ENCODE measurements at regions not wholly inside any gene's neighbourhood (a gene's known extent, or its start where the extent isn't known, plus 50 kb on each side); places are given as distances from the start of the nearest gene placed in this dataset.
"Not testable (repeated sequence)": the region's sequence is repeated elsewhere in the genome, so short reads cannot be mapped to it uniquely, and the experiment has no call there.

GRCh38 chr3:29176501-29176900 lies 104.4 kb upstream of the RBMS3 start:
- Histone ChIP-seq H3K9me3 (ENCODE audit: control insufficient read depth in 2 of 2, low read length in 2 of 2) (no peaks in the 10 kb centered on the region), H3K27ac (ENCODE audit: low read depth in 2 of 2, low read length in 2 of 2) (no peak overlapping the region)

GRCh38 chr3:29178809-29179793 lies 101.8 kb upstream of the RBMS3 start:
- Histone ChIP-seq H3K9me3 (ENCODE audit: control insufficient read depth in 2 of 2, low read length in 2 of 2) (no peaks in the 10 kb centered on the region), H3K4me3 (ENCODE audit: low read length in 2 of 2) (no peak overlapping the region), H3K4me1 (ENCODE audit: control insufficient read depth in 2 of 2, insufficient read depth in 2 of 2, low read length in 2 of 2) (no peaks in the 10 kb centered on the region), H3K36me3 (ENCODE audit: control insufficient read depth in 2 of 2, insufficient read depth in 2 of 2, low read length in 2 of 2) (no peaks in the 10 kb centered on the region), H3K9ac (ENCODE audit: low read depth in 1 of 2, low read length in 2 of 2) (no peak overlapping the region), H3K27me3 (ENCODE audit: control insufficient read depth in 2 of 2, insufficient read depth in 2 of 2, low read length in 2 of 2) (no peaks in the 10 kb centered on the region), H3K27ac (ENCODE audit: low read depth in 2 of 2, low read length in 2 of 2) (no peak overlapping the region)

More at GRCh38 chr3:29176501-29176900, 104.4 kb upstream of the RBMS3 start:
- no peak overlapping the region for H3K4me3 ChIP-seq (ENCODE audit: low read length in 2 of 2)
- H3K27me3 ChIP-seq (ENCODE audit: control insufficient read depth in 2 of 2, insufficient read depth in 2 of 2, low read length in 2 of 2): no peaks in the 10 kb centered on the region
- no peaks in the 10 kb centered on the region for H3K4me1 ChIP-seq (ENCODE audit: control insufficient read depth in 2 of 2, insufficient read depth in 2 of 2, low read length in 2 of 2)
- H3K9ac ChIP-seq (ENCODE audit: low read depth in 1 of 2, low read length in 2 of 2): no peak overlapping the region
- H3K36me3 ChIP-seq (ENCODE audit: control insufficient read depth in 2 of 2, insufficient read depth in 2 of 2, low read length in 2 of 2): no peaks in the 10 kb centered on the region

GRCh38 chr3:29181149-29181780 lies 99.6 kb upstream of the RBMS3 start:
- H3K4me3 ChIP-seq (ENCODE audit: low read length in 2 of 2): no peak overlapping the region
- H3K9me3 ChIP-seq (ENCODE audit: control insufficient read depth in 2 of 2, low read length in 2 of 2): no peaks in the 10 kb centered on the region
- no peaks in the 10 kb centered on the region for H3K4me1 ChIP-seq (ENCODE audit: control insufficient read depth in 2 of 2, insufficient read depth in 2 of 2, low read length in 2 of 2)
- H3K27ac ChIP-seq (ENCODE audit: low read depth in 2 of 2, low read length in 2 of 2): no peak overlapping the region
- no peaks in the 10 kb centered on the region for H3K27me3 ChIP-seq (ENCODE audit: control insufficient read depth in 2 of 2, insufficient read depth in 2 of 2, low read length in 2 of 2)
- H3K36me3 ChIP-seq (ENCODE audit: control insufficient read depth in 2 of 2, insufficient read depth in 2 of 2, low read length in 2 of 2): no peaks in the 10 kb centered on the region
- no peak overlapping the region for H3K9ac ChIP-seq (ENCODE audit: low read depth in 1 of 2, low read length in 2 of 2)

- Histone ChIP-seq H3K9me3 (ENCODE audit: control insufficient read depth in 2 of 2, low read length in 2 of 2) (no peaks in the 10 kb centered on the region), H3K36me3 (ENCODE audit: control insufficient read depth in 2 of 2, insufficient read depth in 2 of 2, low read length in 2 of 2) (no peaks in the 10 kb centered on the region), H3K9ac (ENCODE audit: low read depth in 1 of 2, low read length in 2 of 2) (no peak overlapping the region), H3K27ac (ENCODE audit: low read depth in 2 of 2, low read length in 2 of 2) (no peak overlapping the region), H3K27me3 (ENCODE audit: control insufficient read depth in 2 of 2, insufficient read depth in 2 of 2, low read length in 2 of 2) (no peaks in the 10 kb centered on the region), H3K4me3 (ENCODE audit: low read length in 2 of 2) (no peak overlapping the region), H3K4me1 (ENCODE audit: control insufficient read depth in 2 of 2, insufficient read depth in 2 of 2, low read length in 2 of 2) (no peaks in the 10 kb centered on the region)
These were observed 99.0 kb upstream of the RBMS3 start for GRCh38 chr3:29181872-29182271.

- not testable (repeated sequence) for H3K4me1 ChIP-seq (ENCODE audit: control insufficient read depth in 2 of 2, insufficient read depth in 2 of 2, low read length in 2 of 2); H3K9me3 ChIP-seq (ENCODE audit: control insufficient read depth in 2 of 2, low read length in 2 of 2); H3K27ac ChIP-seq (ENCODE audit: low read depth in 2 of 2, low read length in 2 of 2); H3K4me3 ChIP-seq (ENCODE audit: low read length in 2 of 2); H3K9ac ChIP-seq (ENCODE audit: low read depth in 1 of 2, low read length in 2 of 2); H3K27me3 ChIP-seq (ENCODE audit: control insufficient read depth in 2 of 2, insufficient read depth in 2 of 2, low read length in 2 of 2); H3K36me3 ChIP-seq (ENCODE audit: control insufficient read depth in 2 of 2, insufficient read depth in 2 of 2, low read length in 2 of 2)
These were observed 98.0 kb upstream of the RBMS3 start for GRCh38 chr3:29182828-29183227.

GRCh38 chr3:29183346-29184087 lies 97.4 kb upstream of the RBMS3 start:
- no peak overlapping the region for H3K27ac ChIP-seq (ENCODE audit: low read depth in 2 of 2, low read length in 2 of 2)
- H3K4me3 ChIP-seq (ENCODE audit: low read length in 2 of 2): no peak overlapping the region

GRCh38 chr3:29185706-29186105 lies 95.2 kb upstream of the RBMS3 start:
- Histone ChIP-seq H3K9me3 (ENCODE audit: control insufficient read depth in 2 of 2, low read length in 2 of 2) (no peaks in the 10 kb centered on the region), H3K36me3 (ENCODE audit: control insufficient read depth in 2 of 2, insufficient read depth in 2 of 2, low read length in 2 of 2) (no peaks in the 10 kb centered on the region), H3K27ac (ENCODE audit: low read depth in 2 of 2, low read length in 2 of 2) (no peak overlapping the region), H3K27me3 (ENCODE audit: control insufficient read depth in 2 of 2, insufficient read depth in 2 of 2, low read length in 2 of 2) (no peaks in the 10 kb centered on the region), H3K4me1 (ENCODE audit: control insufficient read depth in 2 of 2, insufficient read depth in 2 of 2, low read length in 2 of 2) (no peaks in the 10 kb centered on the region), H3K9ac (ENCODE audit: low read depth in 1 of 2, low read length in 2 of 2) (no peak overlapping the region), H3K4me3 (ENCODE audit: low read length in 2 of 2) (no peak overlapping the region)

More at GRCh38 chr3:29183346-29184087, 97.4 kb upstream of the RBMS3 start:
- Histone ChIP-seq H3K36me3 (ENCODE audit: control insufficient read depth in 2 of 2, insufficient read depth in 2 of 2, low read length in 2 of 2) (no peaks in the 10 kb centered on the region), H3K4me1 (ENCODE audit: control insufficient read depth in 2 of 2, insufficient read depth in 2 of 2, low read length in 2 of 2) (no peaks in the 10 kb centered on the region), H3K9me3 (ENCODE audit: control insufficient read depth in 2 of 2, low read length in 2 of 2) (no peaks in the 10 kb centered on the region), H3K9ac (ENCODE audit: low read depth in 1 of 2, low read length in 2 of 2) (no peak overlapping the region), H3K27me3 (ENCODE audit: control insufficient read depth in 2 of 2, insufficient read depth in 2 of 2, low read length in 2 of 2) (no peaks in the 10 kb centered on the region)

GRCh38 chr3:29186131-29186599 lies 94.7 kb upstream of the RBMS3 start:
- no peaks in the 10 kb centered on the region for H3K27me3 ChIP-seq (ENCODE audit: control insufficient read depth in 2 of 2, insufficient read depth in 2 of 2, low read length in 2 of 2)
- H3K27ac ChIP-seq (ENCODE audit: low read depth in 2 of 2, low read length in 2 of 2): peak overlapping the region in 1 of 2 donors; percentile 13
- no peaks in the 10 kb centered on the region for H3K36me3 ChIP-seq (ENCODE audit: control insufficient read depth in 2 of 2, insufficient read depth in 2 of 2, low read length in 2 of 2)
- no peaks in the 10 kb centered on the region for H3K9me3 ChIP-seq (ENCODE audit: control insufficient read depth in 2 of 2, low read length in 2 of 2)
- H3K9ac ChIP-seq (ENCODE audit: low read depth in 1 of 2, low read length in 2 of 2): no peak overlapping the region
- no peak overlapping the region for H3K4me3 ChIP-seq (ENCODE audit: low read length in 2 of 2)
- no peaks in the 10 kb centered on the region for H3K4me1 ChIP-seq (ENCODE audit: control insufficient read depth in 2 of 2, insufficient read depth in 2 of 2, low read length in 2 of 2)

GRCh38 chr3:29186982-29187725 lies 93.7 kb upstream of the RBMS3 start:
- Histone ChIP-seq H3K27me3 (ENCODE audit: control insufficient read depth in 2 of 2, insufficient read depth in 2 of 2, low read length in 2 of 2) (no peaks in the 10 kb centered on the region), H3K9ac (ENCODE audit: low read depth in 1 of 2, low read length in 2 of 2) (no peak overlapping the region), H3K27ac (ENCODE audit: low read depth in 2 of 2, low read length in 2 of 2) (no peak overlapping the region), H3K9me3 (ENCODE audit: control insufficient read depth in 2 of 2, low read length in 2 of 2) (no peaks in the 10 kb centered on the region), H3K36me3 (ENCODE audit: control insufficient read depth in 2 of 2, insufficient read depth in 2 of 2, low read length in 2 of 2) (no peaks in the 10 kb centered on the region), H3K4me3 (ENCODE audit: low read length in 2 of 2) (no peak overlapping the region), H3K4me1 (ENCODE audit: control insufficient read depth in 2 of 2, insufficient read depth in 2 of 2, low read length in 2 of 2) (no peaks in the 10 kb centered on the region)
